Suppressor macrophage (primary cell): ENCODE measurements at regions not wholly inside any gene's neighbourhood (a gene's known extent, or its start where the extent isn't known, plus 50 kb on each side); places are given as distances from the start of the nearest gene placed in this dataset.
A peak's percentile ranks its signal among the peaks of the same experiment; 100 is the strongest.

Experiments used
- DNase-seq, 4 experiments: peaks; one replicate each; pipeline ENCODE4 v3.0.0-alpha.2; 2020 to 2022

DNA sequence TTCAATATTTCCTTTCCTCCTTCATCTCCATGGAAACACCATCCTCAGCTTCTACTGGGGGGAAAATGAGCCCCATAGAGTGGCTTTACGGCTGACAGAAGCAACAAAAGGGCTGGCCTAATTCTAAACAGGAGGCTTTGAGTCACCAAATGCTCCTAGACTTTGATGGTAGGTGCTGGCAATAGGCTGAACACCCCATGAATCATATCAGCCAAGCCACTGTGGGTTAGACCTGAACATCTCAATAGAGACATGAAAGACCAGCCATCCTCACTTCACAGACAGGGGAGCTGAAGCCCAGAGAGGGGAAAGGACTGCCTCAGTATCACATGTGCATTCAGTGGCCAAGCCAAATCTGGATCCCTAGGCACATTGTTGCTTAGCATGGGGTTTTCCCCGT, 107.6 kb downstream of the AMER1 start:
- DNase-seq: no peak

DNA sequence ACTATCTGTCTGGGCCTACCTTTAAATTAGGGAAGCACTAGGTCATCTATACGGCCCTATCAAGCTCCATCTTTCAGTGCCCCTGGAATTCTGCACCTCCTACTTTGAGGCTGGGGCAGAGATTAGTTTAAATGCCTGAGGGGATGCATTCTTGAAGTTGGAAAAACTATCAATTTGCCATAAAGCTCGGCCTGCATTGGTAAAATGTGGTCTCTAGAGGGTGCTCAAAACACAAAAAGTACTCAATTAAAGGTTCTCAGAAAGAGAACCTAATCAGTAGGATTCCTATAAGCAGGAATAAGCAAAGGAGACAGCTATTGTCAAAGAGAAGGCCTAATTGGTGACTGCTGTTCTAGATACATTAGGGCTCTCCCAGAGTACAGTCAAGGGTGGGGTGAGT, 111.7 kb downstream of the AMER1 start:
- DNase-seq: peak in 1 of 4 experiments; percentile 4
